WTC11 (cell line): ENCODE measurements at regions not wholly inside any gene's neighbourhood (a gene's known extent, or its start where the extent isn't known, plus 50 kb on each side); places are given as distances from the start of the nearest gene placed in this dataset.

Experiments
- ATAC-seq: fragments of 200-7000 bp; cut with Tn5 transposase; 2 replicates; pipeline ENCODE4 v1.10.0; 2021; ENCODE audit warnings: mild to moderate bottlenecking, moderate library complexity
- CTCF ChIA-PET: fragments of 300-600 bp; sonication (Branson Sonifier 250); formaldehyde crosslinking; loops from one replicate; lab custom pipeline; 2021; ENCODE audit warnings: antibody characterized with exemption; lab: Charles Lee
- POLR2A ChIA-PET: fragments of 350-600 bp; sonication (Branson Sonifier 250); formaldehyde crosslinking; loops from one replicate; lab custom pipeline; 2021; ENCODE audit warnings: antibody characterized with exemption; lab: Charles Lee
- DNase-seq: peaks from one replicate; pipeline ENCODE4 v3.0.0; 2021; ENCODE audit warnings: low spot score
- H3K27ac Mint-ChIP-seq: 2 replicates; pipeline ENCODE4 v1.8.0; 2021; ENCODE audit warnings: mixed read lengths
- H3K27me3 Mint-ChIP-seq: 2 replicates; pipeline ENCODE4 v1.8.0; 2021; ENCODE audit warnings: low read depth, mild to moderate bottlenecking, moderate library complexity, mixed read lengths
- H3K36me3 Mint-ChIP-seq: 2 replicates; pipeline ENCODE4 v1.8.0; 2021; ENCODE audit warnings: mixed read lengths
- H3K4me1 Mint-ChIP-seq: 2 replicates; pipeline ENCODE4 v1.8.0; 2022; ENCODE audit warnings: mixed read lengths
- H3K4me3 Mint-ChIP-seq: 2 replicates; pipeline ENCODE4 v1.8.0; 2021; ENCODE audit warnings: mild to moderate bottlenecking, moderate library complexity, mixed read lengths
- H3K9me3 Mint-ChIP-seq: 2 replicates; pipeline ENCODE4 v1.8.0; 2021; ENCODE audit warnings: mixed read lengths
- ARID4B ChIP-seq: sonication (generic); formaldehyde crosslinking; IDR thresholded peaks from 2 replicates; pipeline ENCODE4 v1.8.0; 2023; ENCODE audit warnings: missing genetic modification reagents, mild to moderate bottlenecking, borderline replicate concordance
- ATF3 ChIP-seq: sonication (generic); formaldehyde crosslinking; conservative IDR thresholded peaks from 2 replicates; pipeline ENCODE4 v1.8.1; 2022; ENCODE audit warnings: mild to moderate bottlenecking, missing genetic modification reagents
- CREB1 ChIP-seq: sonication (generic); formaldehyde crosslinking; IDR thresholded peaks from 2 replicates; pipeline ENCODE4 v1.8.0; 2023; ENCODE audit warnings: mild to moderate bottlenecking, missing genetic modification reagents
- CREM ChIP-seq: sonication (generic); formaldehyde crosslinking; IDR thresholded peaks from 2 replicates; pipeline ENCODE4 v1.8.1; 2022; ENCODE audit warnings: mild to moderate bottlenecking, missing genetic modification reagents, moderate library complexity
- CTCF ChIP-seq: fragments of 200-600 bp; IDR thresholded peaks from 2 replicates; pipeline ENCODE4 v1.8.0; 2022; ENCODE audit warnings: antibody characterized with exemption
- E2F1 ChIP-seq: sonication (generic); formaldehyde crosslinking; IDR thresholded peaks from 2 replicates; pipeline ENCODE4 v1.8.0; 2022; ENCODE audit warnings: mild to moderate bottlenecking, missing genetic modification reagents
- E2F5 ChIP-seq: sonication (generic); formaldehyde crosslinking; IDR thresholded peaks from 2 replicates; pipeline ENCODE4 v1.8.1; 2022; ENCODE audit warnings: mild to moderate bottlenecking, moderate library complexity, missing genetic modification reagents
- EMX1 ChIP-seq: fragments of 250-450 bp; sonication (Bioruptor Pico); IDR thresholded peaks from 2 replicates; pipeline ENCODE4 v1.8.0; 2021; ENCODE audit warnings: mild to moderate bottlenecking
- ETV6 ChIP-seq: sonication (generic); formaldehyde crosslinking; IDR thresholded peaks from 2 replicates; pipeline ENCODE4 v1.8.1; 2022; ENCODE audit warnings: mild to moderate bottlenecking, missing genetic modification reagents
- GRHL2 ChIP-seq: fragments of 250-450 bp; sonication (Bioruptor Pico); IDR thresholded peaks from 2 replicates; pipeline ENCODE4 v1.8.0; 2022; ENCODE audit warnings: mild to moderate bottlenecking, moderate library complexity; ENCODE audit not compliant: insufficient replicate concordance, severe bottlenecking
- MYBL2 ChIP-seq: sonication (generic); formaldehyde crosslinking; IDR thresholded peaks from 2 replicates; pipeline ENCODE4 v1.8.1; 2023; ENCODE audit warnings: mild to moderate bottlenecking, moderate library complexity, missing genetic modification reagents
- SMAD3 ChIP-seq: sonication (generic); formaldehyde crosslinking; IDR thresholded peaks from 2 replicates; pipeline ENCODE4 v1.8.0; 2022; ENCODE audit warnings: missing genetic modification reagents, mild to moderate bottlenecking, borderline replicate concordance
- SOX15 ChIP-seq: fragments of 250-450 bp; sonication (Bioruptor Pico); IDR thresholded peaks from 2 replicates; pipeline ENCODE4 v1.9.0; 2021; ENCODE audit warnings: mild to moderate bottlenecking
- SP1 ChIP-seq: sonication (generic); formaldehyde crosslinking; conservative IDR thresholded peaks from 2 replicates; pipeline ENCODE4 v1.8.1; 2022; ENCODE audit warnings: missing genetic modification reagents
- TCF7 ChIP-seq: sonication (generic); formaldehyde crosslinking; IDR thresholded peaks from 2 replicates; pipeline ENCODE4 v1.8.0; 2022; ENCODE audit warnings: mild to moderate bottlenecking, low read depth, missing genetic modification reagents, moderate library complexity
- TEAD4 ChIP-seq: sonication (generic); formaldehyde crosslinking; IDR thresholded peaks from 2 replicates; pipeline ENCODE4 v1.8.0; 2022; ENCODE audit warnings: mild to moderate bottlenecking, missing genetic modification reagents
- USF2 ChIP-seq: sonication (generic); formaldehyde crosslinking; IDR thresholded peaks from 2 replicates; pipeline ENCODE4 v1.8.1; 2023; ENCODE audit warnings: mild to moderate bottlenecking, missing genetic modification reagents, moderate library complexity
- ZBTB21 ChIP-seq: sonication (generic); formaldehyde crosslinking; IDR thresholded peaks from 2 replicates; pipeline ENCODE4 v1.8.1; 2023; ENCODE audit warnings: mild to moderate bottlenecking, missing genetic modification reagents, borderline replicate concordance
- ZNF121 ChIP-seq: sonication (generic); formaldehyde crosslinking; IDR thresholded peaks from 2 replicates; pipeline ENCODE4 v1.8.0; 2023; ENCODE audit warnings: missing genetic modification reagents
- ZNF232 ChIP-seq: sonication (generic); formaldehyde crosslinking; IDR thresholded peaks from 2 replicates; pipeline ENCODE4 v1.8.0; 2022; ENCODE audit warnings: mild to moderate bottlenecking, missing genetic modification reagents
- ZNF263 ChIP-seq: sonication (generic); formaldehyde crosslinking; IDR thresholded peaks from 2 replicates; pipeline ENCODE4 v1.8.1; 2022; ENCODE audit warnings: low read depth, mild to moderate bottlenecking, moderate library complexity, missing genetic modification reagents
- ZNF425 ChIP-seq: fragments of 250-450 bp; sonication (Bioruptor Pico); conservative IDR thresholded peaks from 2 replicates; pipeline ENCODE4 v1.9.0; 2021; ENCODE audit warnings: mild to moderate bottlenecking
- ZNF671 ChIP-seq: fragments of 250-450 bp; sonication (Bioruptor Pico); IDR thresholded peaks from 2 replicates; pipeline ENCODE4 v1.8.0; 2021; ENCODE audit warnings: mild to moderate bottlenecking

GRCh38 chr14:65943150-65943549 lies 530.6 kb downstream of the FUT8 start (continued):
- TF ChIP-seq SOX15 (CRISPR knock-in tag) (no peak), ZNF425 (CRISPR knock-in tag) (no peak), GRHL2 (CRISPR knock-in tag) (no peak), E2F5 (CRISPR knock-in tag) (no peak), MYBL2 (CRISPR knock-in tag) (no peak), ZBTB21 (CRISPR knock-in tag) (no peak), SMAD3 (CRISPR knock-in tag) (no peak), ZNF121 (CRISPR knock-in tag) (no peak)

GRCh38 chr14:65943916-65944410 lies 531.4 kb downstream of the FUT8 start:
- TF ChIP-seq ZNF263 (CRISPR knock-in tag) (no peak), ARID4B (CRISPR knock-in tag) (no peak), GRHL2 (CRISPR knock-in tag) (no peak), ZNF671 (CRISPR knock-in tag) (no peak), CREM (CRISPR knock-in tag) (no peak), CTCF (no peak), E2F1 (CRISPR knock-in tag) (no peak), USF2 (CRISPR knock-in tag) (no peak), CREB1 (CRISPR knock-in tag) (no peak), TEAD4 (CRISPR knock-in tag) (no peak), SP1 (CRISPR knock-in tag) (no peak), ATF3 (CRISPR knock-in tag) (no peak), ZNF232 (CRISPR knock-in tag) (no peak), EMX1 (CRISPR knock-in tag) (no peak), TCF7 (CRISPR knock-in tag) (no peak), ETV6 (CRISPR knock-in tag) (no peak)
- H3K4me3 Mint-ChIP-seq: no peak overlapping the region
- POLR2A ChIA-PET: no interaction called here
- no peaks in the 10 kb centered on the region for H3K36me3 Mint-ChIP-seq
- DNase-seq (no peak), ATAC-seq (no peak)
- no peak overlapping the region for H3K27ac Mint-ChIP-seq
- H3K9me3 Mint-ChIP-seq: no peaks in the 10 kb centered on the region
- peaks cover 39% of the 10 kb centered on the region for H3K4me1 Mint-ChIP-seq
- no peaks in the 10 kb centered on the region; the same call in 1 of the 2 replicates for H3K27me3 Mint-ChIP-seq
- CTCF ChIA-PET: no interaction called here
